ENCODE measurements at regions not wholly inside any gene's neighbourhood (a gene's known extent, or its start where the extent isn't known, plus 50 kb on each side); places are given as distances from the start of the nearest gene placed in this dataset.

DNA sequence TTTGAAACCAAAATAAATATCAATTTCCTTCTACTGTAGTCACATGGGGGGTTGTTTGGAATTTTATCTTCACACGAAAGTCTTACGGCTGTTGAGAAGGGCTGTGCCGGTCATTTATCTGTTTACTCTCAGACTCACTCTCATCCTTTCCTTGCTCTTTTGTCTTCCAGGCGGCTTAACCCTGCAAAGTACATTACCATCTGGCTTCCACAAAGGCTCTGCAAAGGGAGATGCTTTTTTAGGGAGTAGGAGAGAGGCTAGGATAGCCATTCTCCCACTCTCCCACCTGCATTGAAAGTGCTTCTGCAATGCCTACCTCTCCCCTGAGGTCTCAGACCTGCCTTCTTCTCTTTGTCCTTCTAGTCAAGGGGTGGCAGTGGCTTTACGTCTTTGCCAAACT, 247.6 kb downstream of the MEIS1 start:
- TF ChIP-seq, protein P1, sequence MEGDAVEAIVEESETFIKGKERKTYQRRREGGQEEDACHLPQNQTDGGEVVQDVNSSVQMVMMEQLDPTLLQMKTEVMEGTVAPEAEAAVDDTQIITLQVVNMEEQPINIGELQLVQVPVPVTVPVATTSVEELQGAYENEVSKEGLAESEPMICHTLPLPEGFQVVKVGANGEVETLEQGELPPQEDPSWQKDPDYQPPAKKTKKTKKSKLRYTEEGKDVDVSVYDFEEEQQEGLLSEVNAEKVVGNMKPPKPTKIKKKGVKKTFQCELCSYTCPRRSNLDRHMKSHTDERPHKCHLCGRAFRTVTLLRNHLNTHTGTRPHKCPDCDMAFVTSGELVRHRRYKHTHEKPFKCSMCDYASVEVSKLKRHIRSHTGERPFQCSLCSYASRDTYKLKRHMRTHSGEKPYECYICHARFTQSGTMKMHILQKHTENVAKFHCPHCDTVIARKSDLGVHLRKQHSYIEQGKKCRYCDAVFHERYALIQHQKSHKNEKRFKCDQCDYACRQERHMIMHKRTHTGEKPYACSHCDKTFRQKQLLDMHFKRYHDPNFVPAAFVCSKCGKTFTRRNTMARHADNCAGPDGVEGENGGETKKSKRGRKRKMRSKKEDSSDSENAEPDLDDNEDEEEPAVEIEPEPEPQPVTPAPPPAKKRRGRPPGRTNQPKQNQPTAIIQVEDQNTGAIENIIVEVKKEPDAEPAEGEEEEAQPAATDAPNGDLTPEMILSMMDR (IDR thresholded peaks at IDR 0.05), result no peak
- no peak for TF ChIP-seq EZH2 (IDR thresholded peaks at IDR 0.05; ENCODE audit: borderline replicate concordance, insufficient read depth, low read depth, low read length, poor library complexity, severe bottlenecking)
